BLaER1 (cell line): ENCODE measurements at regions not wholly inside any gene's neighbourhood (a gene's known extent, or its start where the extent isn't known, plus 50 kb on each side); places are given as distances from the start of the nearest gene placed in this dataset.

ENCODE experiments used
- H3K27ac ChIP-seq: shearing (Covaris generic); formaldehyde crosslinking; 2 replicates; pipeline ENCODE4 v1.8.1; 2022
- H3K27me3 ChIP-seq: shearing (Covaris generic); formaldehyde crosslinking; 2 replicates; pipeline ENCODE4 v1.8.1; 2022
- H3K36me3 ChIP-seq: shearing (Covaris generic); formaldehyde crosslinking; 2 replicates; pipeline ENCODE4 v1.8.1; 2022
- H3K4me1 ChIP-seq: shearing (Covaris generic); formaldehyde crosslinking; 2 replicates; pipeline ENCODE4 v1.8.1; 2022
- H3K4me2 ChIP-seq: shearing (Covaris generic); formaldehyde crosslinking; 2 replicates; pipeline ENCODE4 v1.8.1; 2022
- H3K4me3 ChIP-seq: shearing (Covaris generic); formaldehyde crosslinking; 2 replicates; pipeline ENCODE4 v1.8.1; 2022
- H3K9ac ChIP-seq: shearing (Covaris generic); formaldehyde crosslinking; 2 replicates; pipeline ENCODE4 v1.8.1; 2022
- H3K9me3 ChIP-seq: shearing (Covaris generic); formaldehyde crosslinking; 2 replicates; pipeline ENCODE4 v1.8.1; 2022
- H4K20me1 ChIP-seq: shearing (Covaris generic); formaldehyde crosslinking; 2 replicates; pipeline ENCODE4 v1.8.1; 2022
- Cebpa-rat ChIP-seq: shearing (Covaris generic); IDR thresholded peaks from 2 replicates; pipeline ENCODE4 v1.8.1; 2022

GRCh38 chr3:24923570-24923969, 428.9 kb upstream of the THRB start:
- Histone ChIP-seq H3K9ac (no peak overlapping the region), H3K36me3 (no peaks in the 10 kb centered on the region), H3K27ac (no peak overlapping the region), H3K27me3 (no peaks in the 10 kb centered on the region), H3K4me1 (no peaks in the 10 kb centered on the region), H4K20me1 (no peaks in the 10 kb centered on the region), H3K9me3 (no peaks in the 10 kb centered on the region), H3K4me2 (no peak overlapping the region), H3K4me3 (no peak overlapping the region)
- TF ChIP-seq Cebpa-rat = no peak

DNA sequence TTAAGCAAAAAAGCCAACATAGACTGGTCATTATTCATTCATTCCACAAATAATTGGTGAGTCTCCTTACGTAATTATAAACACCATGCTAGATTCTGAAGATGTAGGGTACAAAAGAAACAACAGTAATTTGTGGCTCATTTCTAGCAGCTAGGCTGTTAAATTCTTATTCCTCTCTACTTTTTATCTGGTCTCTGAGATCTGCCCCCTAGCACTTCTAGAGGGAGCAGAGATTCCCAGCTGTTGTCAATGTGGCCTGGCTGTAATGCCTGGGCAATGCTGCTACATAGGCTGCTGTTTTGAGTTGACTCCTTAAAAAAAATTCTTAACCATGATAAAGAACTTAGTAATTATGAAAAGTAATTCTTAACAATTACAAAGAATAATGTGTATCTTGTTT, 434.9 kb upstream of the THRB start:
- Histone ChIP-seq H3K4me1 (no peaks in the 10 kb centered on the region), H4K20me1 (no peaks in the 10 kb centered on the region), H3K27ac (no peak overlapping the region), H3K27me3 (no peaks in the 10 kb centered on the region), H3K4me2 (no peak overlapping the region), H3K4me3 (no peak overlapping the region), H3K36me3 (no peaks in the 10 kb centered on the region), H3K9me3 (no peaks in the 10 kb centered on the region), H3K9ac (no peak overlapping the region)
- no peak for TF ChIP-seq Cebpa-rat

DNA sequence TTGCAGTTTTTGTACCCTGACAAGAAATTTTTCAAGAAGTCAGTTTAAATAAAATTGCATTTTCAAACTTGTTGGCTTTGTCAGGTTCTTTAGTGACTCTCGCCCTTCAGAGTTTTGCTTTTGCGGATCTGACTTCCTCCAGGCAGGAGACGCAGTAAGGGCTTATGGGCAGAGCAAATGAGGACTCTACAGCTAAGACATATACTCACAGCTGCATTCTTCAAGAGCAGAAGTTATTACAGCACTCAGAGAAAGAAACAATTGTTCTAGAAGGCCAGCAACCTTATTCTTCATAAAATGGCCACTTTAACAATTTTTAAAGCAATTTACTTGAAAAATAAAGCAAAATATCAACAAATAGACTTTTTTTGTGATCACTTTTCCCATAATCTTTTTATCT, 438.8 kb upstream of the THRB start:
- no peak for TF ChIP-seq Cebpa-rat
- Histone ChIP-seq H3K27me3 (no peaks in the 10 kb centered on the region), H3K9ac (no peak overlapping the region), H3K4me2 (no peak overlapping the region), H3K27ac (no peak overlapping the region), H4K20me1 (no peaks in the 10 kb centered on the region), H3K36me3 (no peaks in the 10 kb centered on the region), H3K4me3 (no peak overlapping the region), H3K9me3 (no peaks in the 10 kb centered on the region), H3K4me1 (peaks cover 8% of the 10 kb centered on the region)

- no peaks in the 10 kb centered on the region for H4K20me1 ChIP-seq
- H3K4me2 ChIP-seq = no peak overlapping the region
- no peak overlapping the region for H3K4me3 ChIP-seq
- no peak overlapping the region for H3K27ac ChIP-seq
- no peak overlapping the region for H3K9ac ChIP-seq
- H3K27me3 ChIP-seq = no peaks in the 10 kb centered on the region
- H3K9me3 ChIP-seq = no peaks in the 10 kb centered on the region
- no peaks in the 10 kb centered on the region for H3K36me3 ChIP-seq
- TF ChIP-seq Cebpa-rat = no peak
- H3K4me1 ChIP-seq = peaks cover 8% of the 10 kb centered on the region
Observed at GRCh38 chr3:24936574-24936973, 441.9 kb upstream of the THRB start.

DNA sequence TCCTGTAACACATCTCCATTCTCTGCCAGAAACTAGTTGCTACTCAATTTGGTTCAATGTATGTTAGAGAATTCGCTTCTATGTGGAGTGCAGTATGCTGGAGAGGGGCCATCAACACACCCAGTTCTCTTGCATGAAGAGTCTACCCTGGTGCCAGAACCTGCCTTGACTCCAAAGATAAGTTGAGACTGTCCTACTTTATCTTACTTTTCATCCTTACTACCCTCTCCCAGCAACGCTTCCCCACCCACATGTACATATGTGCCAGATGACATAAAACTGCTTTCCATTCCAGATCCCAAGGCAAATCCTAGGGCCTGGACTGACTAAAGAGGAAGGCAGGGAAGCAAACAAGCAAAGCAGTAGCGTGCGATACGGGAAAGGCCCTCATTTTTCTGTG, 442.6 kb upstream of the THRB start:
- Histone ChIP-seq H3K4me2 (no peak overlapping the region), H3K9ac (no peak overlapping the region), H3K36me3 (no peaks in the 10 kb centered on the region), H3K9me3 (no peaks in the 10 kb centered on the region), H4K20me1 (no peaks in the 10 kb centered on the region), H3K4me1 (peaks cover 8% of the 10 kb centered on the region), H3K4me3 (no peak overlapping the region), H3K27me3 (no peaks in the 10 kb centered on the region), H3K27ac (no peak overlapping the region)
- TF ChIP-seq Cebpa-rat = no peak

DNA sequence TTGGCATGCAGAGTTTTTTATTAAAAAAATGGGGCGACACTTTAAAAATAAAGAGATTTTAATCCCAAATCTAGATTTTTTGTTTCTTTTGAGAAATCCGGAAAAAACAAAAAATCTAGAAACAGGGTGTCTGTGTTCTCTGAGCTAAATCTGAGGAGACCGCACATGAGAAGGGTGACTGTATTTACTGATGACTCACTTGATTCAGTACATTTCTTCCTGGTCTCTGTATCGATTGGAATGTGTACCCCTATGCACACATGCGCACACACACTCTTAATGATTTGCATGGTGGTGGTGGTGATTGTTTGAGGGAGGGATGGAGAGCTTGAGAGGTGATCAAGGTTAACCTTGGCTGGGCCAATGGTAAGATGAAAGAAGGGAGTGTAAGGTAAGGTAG, 443.1 kb upstream of the THRB start:
- no peaks in the 10 kb centered on the region for H3K27me3 ChIP-seq
- H4K20me1 ChIP-seq = no peaks in the 10 kb centered on the region
- H3K9ac ChIP-seq = no peak overlapping the region
- no peak overlapping the region for H3K4me2 ChIP-seq
- H3K36me3 ChIP-seq = no peaks in the 10 kb centered on the region
- peaks cover 8% of the 10 kb centered on the region for H3K4me1 ChIP-seq
- TF ChIP-seq Cebpa-rat = no peak
- H3K9me3 ChIP-seq = no peaks in the 10 kb centered on the region
- H3K27ac ChIP-seq = no peak overlapping the region
- H3K4me3 ChIP-seq = no peak overlapping the region

DNA sequence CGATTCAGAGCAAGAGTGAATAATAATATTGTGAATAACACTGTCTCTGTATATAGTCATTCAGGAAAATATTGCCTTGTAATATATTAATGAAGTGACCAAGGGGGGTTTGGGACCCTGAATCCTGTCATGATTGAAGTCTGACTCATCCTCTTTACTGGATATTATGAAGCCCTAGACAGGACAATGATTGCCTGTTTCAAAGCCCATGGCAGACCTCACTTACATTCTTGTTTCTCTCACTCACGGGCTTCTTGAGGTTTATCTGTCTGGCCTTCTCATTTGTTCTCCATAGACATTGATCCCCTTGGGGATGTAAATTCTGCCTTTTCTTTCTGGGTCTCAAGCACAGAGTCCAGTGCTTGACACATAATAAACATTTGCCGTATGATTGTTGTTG, 449.3 kb upstream of the THRB start:
- Histone ChIP-seq H3K27me3 (no peaks in the 10 kb centered on the region), H3K9ac (no peak overlapping the region), H3K4me1 (no peaks in the 10 kb centered on the region), H3K4me2 (no peak overlapping the region), H3K27ac (no peak overlapping the region), H4K20me1 (no peaks in the 10 kb centered on the region), H3K36me3 (no peaks in the 10 kb centered on the region), H3K9me3 (no peaks in the 10 kb centered on the region), H3K4me3 (no peak overlapping the region)
- no peak for TF ChIP-seq Cebpa-rat

- H3K4me2 ChIP-seq = no peak overlapping the region
- H3K9ac ChIP-seq = no peak overlapping the region
- no peaks in the 10 kb centered on the region for H3K27me3 ChIP-seq
- no peaks in the 10 kb centered on the region for H4K20me1 ChIP-seq
- no peak overlapping the region for H3K4me3 ChIP-seq
- no peaks in the 10 kb centered on the region for H3K9me3 ChIP-seq
- TF ChIP-seq Cebpa-rat = no peak
- no peak overlapping the region for H3K27ac ChIP-seq
- H3K36me3 ChIP-seq = no peaks in the 10 kb centered on the region
- H3K4me1 ChIP-seq = no peaks in the 10 kb centered on the region
Observed at GRCh38 chr3:24944805-24945520, 450.3 kb upstream of the THRB start.

DNA sequence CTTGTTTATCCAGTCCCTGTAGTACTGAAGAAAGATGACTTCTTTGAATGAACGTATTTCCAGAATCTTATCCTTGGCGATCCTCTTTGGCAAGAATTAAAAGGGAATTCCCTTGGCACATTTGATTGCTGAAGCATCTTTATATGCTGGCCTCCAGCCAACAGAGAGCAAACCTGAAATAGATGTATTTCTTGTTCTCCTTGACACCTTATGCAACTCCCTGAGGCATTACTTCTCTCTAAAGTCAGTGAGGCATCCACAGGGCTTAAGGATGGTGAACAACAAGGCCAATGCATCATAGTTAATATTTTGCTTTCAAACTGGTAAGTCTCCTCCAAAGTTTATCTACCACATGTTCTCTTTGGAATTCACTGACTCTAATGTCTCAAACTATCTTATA, 450.9 kb upstream of the THRB start:
- Histone ChIP-seq H3K27ac (no peak overlapping the region), H3K4me3 (no peak overlapping the region)
- TF ChIP-seq Cebpa-rat = no peak

DNA sequence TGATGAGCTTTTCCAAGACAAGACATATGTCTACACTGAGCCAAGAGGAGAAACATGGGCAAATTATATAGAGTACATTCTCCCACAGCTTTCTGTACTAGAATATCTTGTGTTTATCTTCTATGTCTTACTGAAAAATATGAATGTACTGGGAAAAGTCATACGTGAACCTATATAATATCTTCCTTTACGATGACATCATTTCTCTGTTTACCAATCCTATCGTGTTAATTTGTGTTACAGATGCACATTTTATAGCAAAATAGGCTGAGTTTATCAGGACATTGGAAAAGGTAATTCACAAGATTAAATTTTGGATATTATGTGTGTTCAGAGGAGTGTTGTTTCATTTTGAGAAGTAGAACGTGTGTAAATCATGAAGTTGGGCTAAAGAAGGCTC, 452.5 kb upstream of the THRB start:
- H3K27me3 ChIP-seq = no peaks in the 10 kb centered on the region
- no peaks in the 10 kb centered on the region for H3K36me3 ChIP-seq
- no peaks in the 10 kb centered on the region for H3K4me1 ChIP-seq
- H3K27ac ChIP-seq = no peak overlapping the region
- H3K4me2 ChIP-seq = no peak overlapping the region
- H3K9me3 ChIP-seq = no peaks in the 10 kb centered on the region
- no peak for TF ChIP-seq Cebpa-rat
- no peaks in the 10 kb centered on the region for H4K20me1 ChIP-seq
- no peak overlapping the region for H3K4me3 ChIP-seq
- H3K9ac ChIP-seq = no peak overlapping the region

More for the DNA sequence above, 450.9 kb upstream of the THRB start:
- no peaks in the 10 kb centered on the region for H3K27me3 ChIP-seq
- no peaks in the 10 kb centered on the region for H3K9me3 ChIP-seq
- H3K4me2 ChIP-seq = no peak overlapping the region
- H3K36me3 ChIP-seq = no peaks in the 10 kb centered on the region
- no peak overlapping the region for H3K9ac ChIP-seq
- H4K20me1 ChIP-seq = no peaks in the 10 kb centered on the region
- no peaks in the 10 kb centered on the region for H3K4me1 ChIP-seq

DNA sequence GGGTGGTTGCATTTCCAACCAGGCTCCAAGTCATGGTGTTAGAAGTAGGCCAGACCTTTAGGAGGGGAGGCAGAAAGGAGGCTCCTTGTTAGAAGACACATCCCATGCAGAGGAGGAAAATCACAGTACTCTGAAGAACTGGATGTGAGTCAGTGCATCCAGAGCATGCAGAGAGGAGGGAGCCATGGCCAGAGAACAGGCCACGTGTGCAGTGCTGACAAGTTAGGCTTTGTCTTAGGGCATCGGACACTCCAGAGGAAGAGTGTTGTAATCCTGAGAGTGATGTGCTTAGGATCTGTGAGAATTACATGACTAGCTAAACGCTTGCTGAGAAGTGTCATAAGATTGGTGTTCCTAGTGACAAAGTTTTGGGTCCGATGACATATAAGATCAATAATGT, 456.5 kb upstream of the THRB start:
- Histone ChIP-seq H3K4me2 (no peak overlapping the region), H3K27me3 (no peaks in the 10 kb centered on the region), H3K9ac (no peak overlapping the region), H3K4me3 (no peak overlapping the region), H3K27ac (no peak overlapping the region), H4K20me1 (no peaks in the 10 kb centered on the region), H3K4me1 (no peaks in the 10 kb centered on the region), H3K36me3 (no peaks in the 10 kb centered on the region), H3K9me3 (no peaks in the 10 kb centered on the region)
- no peak for TF ChIP-seq Cebpa-rat
